ENCODE measurements at regions not wholly inside any gene's neighbourhood (a gene's known extent, or its start where the extent isn't known, plus 50 kb on each side); places are given as distances from the start of the nearest gene placed in this dataset.

GRCh38 chr16:20175358-20175757 is 101.7 kb upstream of the GPR139 start:
- H3K27ac ChIP-seq = no peak overlapping the region
- H3K4me1 ChIP-seq (ENCODE audit: low read depth) = no peaks in the 10 kb centered on the region
- DNase-seq (ENCODE audit: low read depth in 1 of 2, low spot score in 1 of 2) = no peak
- no peak overlapping the region for H3K4me3 ChIP-seq
- no peaks in the 10 kb centered on the region for H3K36me3 ChIP-seq
- TF ChIP-seq CTCF (IDR thresholded peaks at IDR 0.05; ENCODE audit: low read depth, low read length) = no peak
- no peaks in the 10 kb centered on the region for H3K9me3 ChIP-seq (ENCODE audit: low read depth)
- H3K27me3 ChIP-seq = no peaks in the 10 kb centered on the region

- Histone ChIP-seq H3K9me3 (ENCODE audit: low read depth) (no peaks in the 10 kb centered on the region), H3K27ac (no peak overlapping the region), H3K27me3 (no peaks in the 10 kb centered on the region), H3K4me1 (ENCODE audit: low read depth) (no peaks in the 10 kb centered on the region), H3K36me3 (no peaks in the 10 kb centered on the region), H3K4me3 (no peak overlapping the region)
- no peak for TF ChIP-seq CTCF (IDR thresholded peaks at IDR 0.05; ENCODE audit: low read depth, low read length)
- no peak for DNase-seq (ENCODE audit: low read depth in 1 of 2, low spot score in 1 of 2)
Observed at GRCh38 chr16:20167323-20167722, 93.6 kb upstream of the GPR139 start.

GRCh38 chr16:20166531-20167235 is 93.0 kb upstream of the GPR139 start:
- Histone ChIP-seq H3K27ac (no peak overlapping the region), H3K9me3 (ENCODE audit: low read depth) (no peaks in the 10 kb centered on the region), H3K27me3 (no peaks in the 10 kb centered on the region), H3K4me3 (no peak overlapping the region), H3K36me3 (no peaks in the 10 kb centered on the region), H3K4me1 (ENCODE audit: low read depth) (no peaks in the 10 kb centered on the region)
- TF ChIP-seq CTCF (IDR thresholded peaks at IDR 0.05; ENCODE audit: low read depth, low read length) = no peak
- DNase-seq (ENCODE audit: low read depth in 1 of 2, low spot score in 1 of 2) = peak in 1 of 2 donors; percentile 1

- Histone ChIP-seq H3K4me1 (ENCODE audit: low read depth) (no peaks in the 10 kb centered on the region), H3K27me3 (peaks cover 3% of the 10 kb centered on the region), H3K27ac (no peak overlapping the region), H3K9me3 (ENCODE audit: low read depth) (no peaks in the 10 kb centered on the region), H3K36me3 (no peaks in the 10 kb centered on the region), H3K4me3 (no peak overlapping the region)
- no peak for TF ChIP-seq CTCF (IDR thresholded peaks at IDR 0.05; ENCODE audit: low read depth, low read length)
- no peak for DNase-seq (ENCODE audit: low read depth in 1 of 2, low spot score in 1 of 2)
Observed at GRCh38 chr16:20153444-20153843, 79.8 kb upstream of the GPR139 start.

GRCh38 chr16:20147091-20147490 is 73.4 kb upstream of the GPR139 start:
- Histone ChIP-seq H3K9me3 (ENCODE audit: low read depth) (no peaks in the 10 kb centered on the region), H3K4me3 (no peak overlapping the region), H3K4me1 (ENCODE audit: low read depth) (no peaks in the 10 kb centered on the region), H3K27me3 (peaks cover 38% of the 10 kb centered on the region), H3K36me3 (no peaks in the 10 kb centered on the region), H3K27ac (no peak overlapping the region)
- no peak for TF ChIP-seq CTCF (IDR thresholded peaks at IDR 0.05; ENCODE audit: low read depth, low read length)
- no peak for DNase-seq (ENCODE audit: low read depth in 1 of 2, low spot score in 1 of 2)
